Cardiac septum (tissue), 1 donor: ENCODE measurements at regions not wholly inside any gene's neighbourhood (a gene's known extent, or its start where the extent isn't known, plus 50 kb on each side); places are given as distances from the start of the nearest gene placed in this dataset.

Source experiments
- DNase-seq: peaks from one replicate; pipeline ENCODE4 v3.0.0-alpha.2; 2020; ENCODE audit warnings: low spot score
- intact Hi-C: fragments of 100-400 bp; cut with DNase I; formaldehyde crosslinking; loops from one replicate; pipeline ENCODE4 v1.14.0; 2022
- donor health status: DM: no; HTN: no; CAD: no.

DNA sequence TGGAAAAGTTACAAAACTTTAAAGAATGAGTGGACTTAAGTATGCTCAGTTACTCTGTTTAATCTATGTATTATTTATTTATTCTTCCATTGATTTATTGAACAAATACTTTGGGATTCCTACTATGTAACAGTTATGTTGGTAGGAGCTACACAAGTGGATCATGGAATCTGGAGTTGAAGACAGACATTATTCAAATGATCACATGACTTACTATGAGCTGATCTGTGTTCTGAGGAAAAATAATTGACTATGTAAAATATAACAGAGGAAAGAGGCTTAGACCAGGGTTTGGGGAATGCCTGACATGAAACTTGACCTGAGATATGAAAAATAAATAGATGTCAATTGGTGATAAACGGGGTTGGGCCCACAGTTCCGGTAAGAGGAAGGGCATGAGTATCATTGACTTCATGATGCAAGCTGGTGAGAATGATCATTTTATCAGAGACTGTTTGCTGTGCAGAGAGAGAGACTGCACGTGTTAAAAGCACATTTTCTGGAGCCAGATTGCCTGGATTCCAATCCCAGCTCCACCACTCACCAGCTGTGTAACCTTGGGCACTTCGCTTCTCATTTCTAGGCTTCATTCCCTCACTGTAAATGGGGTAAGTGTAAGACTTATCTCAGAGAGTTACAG lies 179.0 kb downstream of the SPCS3 start:
- no peak for DNase-seq
- intact Hi-C loops = loop anchor here (10.0 kb wide), 1 partner anchor 136 kb away; no protein-coding TSS in a partner anchor

DNA sequence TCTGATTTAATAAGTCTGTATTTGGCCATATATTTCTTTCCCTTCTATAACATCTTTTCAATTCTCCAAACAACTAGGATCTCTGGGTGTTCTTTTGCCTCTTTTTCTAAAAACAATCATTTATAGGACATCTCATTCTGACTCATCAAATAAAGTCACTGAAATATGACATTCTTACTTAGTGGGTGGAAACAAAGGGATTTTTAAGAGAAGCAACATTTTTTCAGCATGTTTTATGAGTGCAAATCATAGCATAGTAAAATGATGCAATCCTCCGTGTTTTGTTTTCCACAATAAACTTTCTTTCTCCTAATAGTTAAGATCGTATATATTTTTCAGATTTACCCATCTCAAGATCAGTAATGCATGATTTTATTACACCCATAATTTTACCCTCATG lies 179.8 kb downstream of the SPCS3 start:
- intact Hi-C loops = loop anchor here (10.0 kb wide), 1 partner anchor 135 kb away; no protein-coding TSS in a partner anchor
- no peak for DNase-seq

DNA sequence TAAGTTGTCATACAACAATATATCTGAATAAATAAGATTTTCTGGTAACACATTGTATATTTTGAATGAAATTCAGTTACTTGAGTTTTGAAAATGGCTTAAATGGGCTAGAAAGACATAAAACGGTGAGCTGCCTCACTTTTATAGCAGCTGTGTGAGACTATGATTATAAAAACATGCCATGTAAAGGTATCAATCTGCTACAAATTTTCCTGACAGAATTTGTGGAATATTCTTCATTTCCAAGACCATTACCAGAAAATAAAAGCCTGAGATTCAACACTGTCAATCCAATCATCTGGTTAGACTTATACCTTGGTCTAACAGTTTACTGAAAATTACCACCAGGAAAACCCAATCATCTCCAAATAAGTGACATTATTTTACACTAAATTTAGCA lies 181.1 kb downstream of the SPCS3 start:
- no peak for DNase-seq
- intact Hi-C loops = no loop called here

DNA sequence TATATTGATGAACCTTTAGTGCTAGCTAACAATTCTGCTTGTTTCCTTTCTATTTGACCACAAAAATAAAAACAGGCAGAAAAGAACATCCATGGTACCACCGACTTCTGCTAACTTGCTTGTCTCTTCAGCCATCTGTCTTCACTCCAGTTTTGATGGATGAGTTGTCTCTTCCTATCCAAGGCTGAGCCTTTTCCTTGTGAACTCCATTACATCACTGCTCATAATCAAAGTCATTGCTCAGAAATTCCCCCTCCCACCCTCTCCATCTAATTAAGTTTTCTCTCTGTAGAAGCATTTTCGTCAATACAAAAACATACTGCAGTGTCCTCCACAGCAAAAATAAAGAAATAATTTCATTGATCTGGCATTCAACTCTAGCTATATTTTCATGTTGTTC lies 184.4 kb downstream of the SPCS3 start:
- intact Hi-C loops = no loop called here
- DNase-seq = no peak

DNA sequence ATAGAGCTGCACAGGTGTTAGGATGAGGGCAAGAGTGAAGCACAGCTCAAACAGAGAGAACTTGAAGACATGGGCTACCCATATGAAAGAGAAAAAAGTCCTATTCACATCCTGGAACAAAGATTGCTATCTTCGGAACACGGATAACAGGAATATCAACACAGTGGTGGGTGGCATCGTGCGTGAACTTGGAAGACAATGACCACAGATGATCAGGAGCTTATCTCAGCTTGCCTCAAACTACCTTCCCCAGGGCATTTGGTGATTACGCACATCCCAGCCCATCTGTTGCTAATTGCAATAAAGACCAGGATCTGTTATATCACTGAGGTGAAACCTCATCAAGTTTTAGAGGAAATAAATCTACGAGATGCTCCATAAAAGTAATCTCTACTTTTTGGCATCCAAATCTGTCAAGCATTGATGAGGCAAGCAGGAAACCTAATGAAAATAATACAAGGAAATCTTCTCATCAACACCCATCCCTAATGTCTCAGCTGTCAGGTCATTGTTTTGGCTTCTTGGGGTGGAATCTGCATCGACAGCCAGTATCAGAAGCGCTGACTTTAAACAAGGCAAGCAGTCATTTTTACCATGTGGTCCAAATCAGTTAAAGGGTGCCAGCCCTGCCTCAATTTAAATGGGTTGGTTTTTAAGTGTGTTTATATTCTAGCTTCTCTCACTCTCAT lies 188.2 kb downstream of the SPCS3 start:
- intact Hi-C loops = no loop called here
- DNase-seq = no peak

DNA sequence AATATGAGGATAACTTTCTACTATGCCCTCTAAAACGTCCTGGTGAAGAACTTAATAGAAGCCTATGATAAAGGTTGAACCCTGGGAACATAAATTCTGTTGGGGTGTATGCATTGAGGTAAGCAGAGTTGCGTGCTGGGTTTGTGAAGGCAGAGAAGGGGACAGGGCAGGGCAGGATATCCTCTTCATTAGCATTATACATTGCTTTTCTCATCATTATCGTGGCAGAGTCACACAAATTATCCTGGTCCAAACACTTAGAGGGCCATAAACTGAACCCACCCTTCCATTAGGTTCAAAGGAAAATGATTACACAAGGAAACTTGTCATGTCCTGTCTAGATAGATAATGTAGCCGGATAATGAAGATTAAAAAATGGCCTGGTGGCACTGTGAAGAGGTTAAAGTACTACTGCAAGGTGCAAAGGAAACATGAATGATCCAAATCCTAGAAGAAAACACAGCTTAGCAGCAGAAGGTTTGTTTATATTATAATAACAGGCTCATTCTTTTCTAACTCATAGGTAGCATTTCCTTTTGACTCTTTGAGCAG lies 189.1 kb downstream of the SPCS3 start:
- intact Hi-C loops = no loop called here
- no peak for DNase-seq

DNA sequence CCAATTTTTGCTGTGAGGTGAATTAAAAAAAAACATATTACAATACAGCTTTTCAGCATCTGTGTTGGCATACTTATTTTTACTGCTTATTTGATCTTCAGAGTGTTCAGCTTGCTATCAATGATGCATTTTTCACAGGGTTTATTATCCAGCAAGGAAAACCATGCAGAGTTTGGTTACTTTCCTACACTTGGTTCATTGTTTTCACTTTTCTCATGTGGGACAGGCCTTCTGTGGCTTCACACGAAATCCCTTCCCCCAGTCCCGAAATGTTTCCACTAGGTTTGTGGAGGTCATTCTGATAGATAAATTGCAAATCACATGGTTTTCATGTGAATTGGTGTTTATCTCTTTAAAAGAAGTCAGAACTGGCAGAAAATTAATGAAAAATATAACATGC lies 205.8 kb downstream of the SPCS3 start:
- intact Hi-C loops = no loop called here
- no peak for DNase-seq

DNA sequence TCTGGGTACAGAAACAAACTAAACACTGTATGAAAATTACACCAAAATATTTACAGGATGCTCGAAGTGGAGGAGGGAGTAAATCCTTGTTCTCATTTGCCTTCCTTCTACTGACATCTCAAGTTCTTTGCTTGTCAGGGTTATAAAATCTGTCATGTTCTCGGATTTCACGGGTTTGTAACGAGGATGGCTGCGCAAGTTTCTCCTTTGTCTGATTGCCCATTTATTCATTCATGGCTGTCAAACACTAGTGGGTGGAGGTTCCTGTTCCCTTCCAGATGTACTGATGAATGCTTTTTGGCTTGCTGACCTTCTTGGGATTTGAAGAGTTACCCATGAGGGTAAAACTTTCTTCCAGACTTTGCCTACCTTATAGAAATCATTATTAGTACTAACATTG lies 206.9 kb downstream of the SPCS3 start:
- intact Hi-C loops = no loop called here
- no peak for DNase-seq

DNA sequence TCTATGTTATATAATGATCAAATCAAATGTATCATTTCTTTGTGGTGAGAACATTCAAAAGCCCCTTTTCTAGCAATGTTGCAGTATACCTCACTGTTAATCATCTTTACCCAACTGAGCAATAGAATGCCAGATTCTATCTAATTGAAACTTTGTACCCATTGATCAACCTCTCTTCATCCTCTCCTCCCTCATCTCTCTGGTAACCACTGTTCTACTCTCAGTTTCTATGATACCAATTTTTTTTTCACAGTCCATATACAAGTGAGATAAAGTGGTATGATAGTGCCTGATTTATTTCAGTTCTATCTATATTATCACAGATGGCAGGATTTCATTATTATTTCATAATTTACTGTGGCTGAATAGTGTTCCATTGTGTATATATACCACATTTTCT lies 209.8 kb downstream of the SPCS3 start:
- intact Hi-C loops = no loop called here
- no peak for DNase-seq

DNA sequence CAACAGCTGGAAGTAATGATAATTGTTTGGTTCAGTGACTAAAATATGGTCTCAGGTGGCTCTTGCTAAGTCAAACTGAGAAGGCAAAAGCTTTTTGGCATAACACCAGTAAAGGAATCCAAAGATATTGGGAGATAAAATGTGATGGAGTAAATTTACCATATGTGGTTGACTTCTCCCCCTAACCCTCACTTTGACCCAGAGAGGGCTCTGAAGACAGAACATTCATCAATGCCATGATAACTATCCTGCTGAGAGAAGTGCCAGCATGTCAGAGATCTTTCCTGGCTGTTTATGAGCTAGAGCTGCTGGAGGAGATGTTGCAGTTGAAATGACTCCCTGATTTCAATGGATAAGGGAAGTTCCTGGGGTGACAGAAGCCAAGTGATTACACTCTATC lies 213.4 kb downstream of the SPCS3 start:
- no peak for DNase-seq
- intact Hi-C loops = no loop called here

DNA sequence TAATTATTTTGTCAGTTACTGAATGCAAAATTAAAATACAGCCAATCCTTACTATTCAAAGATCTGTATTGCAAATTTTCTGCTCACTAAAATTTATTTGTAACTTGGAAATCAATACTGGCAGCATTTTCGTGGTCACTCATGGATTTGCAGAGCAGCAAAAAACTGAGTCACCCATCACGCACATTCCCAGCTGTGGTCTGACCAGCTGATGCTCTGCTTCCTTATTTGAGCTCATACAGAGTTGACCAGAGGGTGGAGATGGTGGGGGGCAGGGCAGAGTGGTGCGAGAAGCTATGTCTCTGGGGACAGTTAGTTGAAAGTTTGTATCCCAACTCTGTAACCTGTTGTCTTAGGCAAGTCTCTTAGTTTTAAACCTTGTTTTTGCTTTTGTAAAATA lies 214.8 kb downstream of the SPCS3 start:
- intact Hi-C loops = no loop called here
- DNase-seq = no peak

DNA sequence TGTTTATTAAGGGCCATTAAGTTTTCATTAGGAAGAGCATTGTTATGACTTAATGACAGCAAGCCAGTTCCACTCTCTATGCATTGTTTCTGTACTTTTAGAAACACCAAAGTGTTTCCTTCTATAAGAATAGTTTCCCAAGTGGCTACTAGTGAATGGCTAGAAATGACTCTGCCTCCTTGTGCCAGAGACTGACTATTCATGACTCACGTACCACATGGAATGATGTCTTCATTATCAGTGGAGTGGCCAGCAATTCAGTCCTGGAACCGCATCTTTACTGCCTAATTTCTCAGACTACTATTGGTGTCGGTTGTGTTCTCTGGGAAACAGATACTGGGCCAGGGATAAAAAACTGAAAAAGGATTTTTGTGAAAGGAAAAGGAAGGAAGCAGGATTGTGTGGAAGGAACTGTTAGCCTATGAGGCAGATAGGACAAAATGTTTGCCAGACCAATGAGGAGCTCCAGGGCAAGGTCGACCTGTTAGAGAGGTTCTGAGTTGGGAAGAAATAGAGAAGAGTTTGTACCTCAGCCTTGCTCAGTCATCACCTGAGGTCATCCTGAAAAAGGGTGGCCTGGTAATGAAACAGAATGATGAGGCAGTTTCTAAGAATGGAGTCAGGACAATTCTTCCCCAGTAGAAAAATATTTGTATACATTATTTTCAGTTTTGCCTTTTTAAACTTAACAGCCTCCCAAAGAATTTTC lies 218.6 kb downstream of the SPCS3 start:
- intact Hi-C loops = loop anchor here (2.0 to 5.0 kb wide), 2 partner anchors 46 to 156 kb away; no protein-coding TSS in a partner anchor
- no peak for DNase-seq

DNA sequence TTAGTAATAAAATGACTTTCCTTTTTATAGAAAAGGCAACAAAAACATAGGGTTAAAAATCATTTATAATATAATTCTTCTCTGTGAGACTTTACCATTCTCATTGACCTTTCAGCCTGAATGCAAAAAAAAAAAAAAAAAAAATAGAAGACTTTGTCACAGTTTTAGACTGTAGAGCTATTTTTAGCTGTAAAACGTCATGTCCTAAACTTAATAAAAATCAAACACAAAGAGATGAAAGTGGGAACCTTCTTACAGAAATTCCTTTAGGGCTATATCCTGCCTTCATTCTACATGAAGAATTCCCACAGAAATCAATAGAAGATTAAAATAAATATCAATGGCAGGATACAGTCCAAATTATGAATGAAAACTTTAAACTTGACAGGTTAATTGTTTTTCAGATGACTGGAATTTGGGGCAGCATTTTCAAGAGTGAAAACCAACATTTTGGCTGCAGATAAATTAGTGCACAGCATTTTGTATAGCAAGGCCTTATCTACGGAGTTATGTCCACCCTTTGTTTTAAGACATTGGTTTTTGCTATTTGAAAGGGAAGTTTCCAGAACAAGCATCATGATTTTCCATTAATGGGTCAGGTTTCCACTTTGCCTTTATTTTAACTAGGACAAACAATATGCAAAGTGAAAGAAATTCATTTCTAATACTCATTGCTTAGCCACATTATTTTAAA lies 219.5 kb downstream of the SPCS3 start:
- intact Hi-C loops = loop anchor here (2.0 to 5.0 kb wide), 2 partner anchors 47 to 156 kb away; no protein-coding TSS in a partner anchor
- no peak for DNase-seq

DNA sequence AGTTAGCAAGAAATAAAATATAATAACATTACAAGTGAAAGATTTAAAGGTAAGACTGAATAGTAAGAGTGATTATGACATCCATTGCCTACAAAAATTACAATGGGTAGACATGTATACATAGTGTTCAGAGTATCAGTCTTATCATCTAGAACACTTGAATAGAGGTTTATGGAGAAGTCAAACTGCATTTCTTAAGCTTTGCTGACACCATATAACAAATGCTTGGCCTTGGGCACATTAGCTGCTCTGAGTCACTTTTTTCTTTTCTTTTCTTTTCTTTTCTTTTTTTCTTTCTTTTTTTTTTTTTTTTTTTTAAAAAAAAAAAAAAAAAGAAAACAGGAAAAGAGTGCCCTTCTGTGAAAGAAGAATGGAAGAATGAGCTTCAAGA lies 220.0 kb downstream of the SPCS3 start:
- intact Hi-C loops = loop anchor here (2.0 to 5.0 kb wide), 2 partner anchors 47 to 157 kb away; no protein-coding TSS in a partner anchor

DNA sequence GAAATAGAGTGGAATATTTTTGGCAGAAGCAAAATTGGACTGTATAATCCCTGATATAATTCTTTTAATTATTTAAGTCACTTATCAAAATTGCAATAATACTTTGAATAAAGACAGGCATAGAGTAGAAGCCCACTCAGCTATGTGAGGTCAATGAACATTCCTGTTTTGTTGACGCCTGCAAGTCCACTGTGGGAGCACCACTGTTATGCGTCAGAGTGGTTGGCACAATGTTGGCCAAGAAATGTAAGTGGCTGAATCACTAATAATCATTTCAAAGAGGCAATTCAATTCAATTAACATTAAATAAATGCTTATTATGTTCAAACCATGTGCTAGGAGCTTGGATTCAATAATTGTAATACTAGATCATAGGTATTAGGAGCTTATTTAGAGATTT lies 221.0 kb downstream of the SPCS3 start:
- intact Hi-C loops = no loop called here

More for the DNA sequence above, 220.0 kb downstream of the SPCS3 start:
- no peak for DNase-seq

DNA sequence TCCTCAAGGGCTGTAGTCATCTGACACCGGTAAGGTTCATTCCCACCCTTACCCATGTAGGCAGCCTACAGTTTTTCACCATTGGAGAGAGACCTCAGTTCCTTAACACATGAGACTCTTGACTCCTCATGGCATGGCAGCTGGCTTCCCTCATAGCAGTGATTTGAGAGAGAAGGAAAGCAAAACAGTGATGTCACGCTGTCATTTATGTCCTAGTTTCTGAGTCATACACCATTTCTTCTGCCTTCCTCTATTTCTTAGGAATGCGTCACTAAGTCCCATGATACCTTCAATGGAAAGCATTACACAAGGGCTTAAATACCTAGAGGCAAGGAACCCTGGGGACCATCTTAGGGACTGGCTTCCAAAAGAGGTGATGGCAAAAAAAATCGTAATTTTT lies 226.1 kb downstream of the SPCS3 start:
- intact Hi-C loops = no loop called here
- no peak for DNase-seq

More for the DNA sequence above, 221.0 kb downstream of the SPCS3 start:
- DNase-seq = no peak

DNA sequence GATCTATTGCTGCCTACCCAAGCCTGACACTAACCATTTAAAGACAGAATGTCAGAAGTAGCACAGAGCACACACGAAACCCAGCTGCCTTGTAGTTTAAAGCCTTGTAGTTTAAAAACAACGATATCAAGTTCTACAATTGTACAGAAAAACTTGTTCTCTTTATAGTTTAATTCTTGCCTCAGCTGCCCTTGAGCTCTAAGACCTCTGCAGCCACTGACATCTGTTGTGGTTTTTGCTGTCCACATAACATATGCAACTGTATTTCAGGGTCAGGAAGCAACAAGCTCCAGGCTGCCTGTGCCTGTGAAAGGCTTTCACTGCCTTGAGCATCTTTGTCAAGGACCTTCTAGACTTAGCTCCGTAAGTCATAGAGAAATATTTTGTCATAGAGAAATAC lies 227.2 kb downstream of the SPCS3 start:
- no peak for DNase-seq
- intact Hi-C loops = no loop called here

DNA sequence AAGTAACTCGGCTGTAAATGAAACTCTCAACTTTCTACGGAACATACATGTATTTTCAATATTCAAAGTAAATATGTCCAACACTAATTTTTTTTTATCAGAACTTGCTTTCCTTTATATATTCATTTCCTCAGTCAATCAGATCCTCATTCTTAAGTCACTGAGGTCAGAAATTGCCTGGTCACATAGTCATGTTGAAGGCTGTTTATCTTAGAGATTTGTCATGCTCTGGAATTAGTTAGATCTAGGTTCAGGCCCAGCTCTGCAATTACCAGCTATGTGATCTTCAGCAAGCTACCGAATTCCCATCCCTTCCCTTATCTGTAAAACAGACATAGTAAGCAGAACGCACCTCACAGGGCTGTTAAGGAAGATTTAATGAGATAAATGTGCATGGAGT lies 228.8 kb downstream of the SPCS3 start:
- no peak for DNase-seq
- intact Hi-C loops = no loop called here

DNA sequence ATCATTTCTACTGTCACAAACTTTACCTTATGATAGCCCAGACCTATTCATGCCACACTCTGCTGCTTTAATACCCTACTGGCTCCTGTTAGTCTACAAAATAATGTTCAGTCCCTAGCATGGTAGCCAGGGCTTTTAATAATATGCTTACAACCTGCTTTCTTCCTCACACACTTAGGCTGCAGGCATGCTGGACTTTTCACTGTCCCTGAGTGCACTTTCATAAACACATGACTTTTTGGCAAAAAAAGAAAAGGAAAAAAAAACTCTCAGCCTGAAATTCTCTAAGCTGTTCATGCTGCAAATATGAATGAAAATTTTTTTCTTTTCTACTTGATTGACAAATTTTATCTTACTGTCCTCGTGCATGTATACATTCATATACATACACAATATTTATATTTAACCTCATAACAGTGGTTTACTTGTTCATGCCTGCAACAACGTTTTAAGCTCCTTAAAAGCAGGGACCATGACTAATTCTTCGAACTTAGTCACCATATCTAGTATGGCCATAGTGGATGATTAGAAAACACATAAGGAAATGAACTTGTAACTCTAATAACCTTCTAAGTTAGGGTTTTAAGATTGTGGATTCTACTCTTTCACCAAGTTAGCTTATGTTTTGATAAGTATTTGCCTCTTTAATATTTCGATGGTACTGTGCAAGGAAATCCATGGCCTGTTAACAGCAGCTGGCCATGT lies 229.5 kb downstream of the SPCS3 start:
- DNase-seq = no peak
- intact Hi-C loops = no loop called here
